Small intestine (tissue), 7 donors: ENCODE measurements at regions not wholly inside any gene's neighbourhood (a gene's known extent, or its start where the extent isn't known, plus 50 kb on each side); places are given as distances from the start of the nearest gene placed in this dataset.

ENCODE experiments used
- DNase-seq, 2 donors: peaks; one replicate each; pipeline versions ENCODE4 v3.0.0 to v3.0.0-alpha.2; 2013
- FAIRE-seq: peaks from 2 replicates; lab custom pipeline; 2012; peaks lifted over from hg19 to GRCh38; lab: Jason Lieb, UNC
- H3K27ac ChIP-seq, 3 donors: one replicate each; pipeline ENCODE4 v1.5.1; 2013; ENCODE audit warnings: low read length in 2 of 3, mild to moderate bottlenecking in 2 of 3, control low read depth in 1 of 3, inconsistent platforms in 1 of 3, low read depth in 1 of 3, moderate library complexity in 1 of 3
- H3K27me3 ChIP-seq, 3 donors: one replicate each; pipeline ENCODE4 v1.6.1; 2013; ENCODE audit warnings: low read length in 3 of 3, inconsistent platforms in 1 of 3; ENCODE audit not compliant: control insufficient read depth in 3 of 3, insufficient read depth in 3 of 3
- H3K36me3 ChIP-seq, 3 donors: one replicate each; pipeline ENCODE4 v1.6.1; 2013; ENCODE audit warnings: low read length in 3 of 3, inconsistent platforms in 1 of 3, low read depth in 1 of 3, mild to moderate bottlenecking in 1 of 3, moderate library complexity in 1 of 3; ENCODE audit not compliant: control insufficient read depth in 3 of 3, insufficient read depth in 2 of 3
- H3K4me1 ChIP-seq, 3 donors: one replicate each; pipeline ENCODE4 v1.6.1; 2013; ENCODE audit warnings: low read length in 2 of 3, inconsistent platforms in 1 of 3, low read depth in 1 of 3, mild to moderate bottlenecking in 1 of 3, moderate library complexity in 1 of 3; ENCODE audit not compliant: control insufficient read depth in 3 of 3, insufficient read depth in 2 of 3
- H3K4me3 ChIP-seq, 3 donors: one replicate each; pipeline ENCODE4 v1.5.1; 2013; ENCODE audit warnings: low read length in 3 of 3, control low read depth in 1 of 3, inconsistent platforms in 1 of 3, low read depth in 1 of 3, mild to moderate bottlenecking in 1 of 3, moderate library complexity in 1 of 3
- H3K9me3 ChIP-seq, 2 donors: one replicate each; pipeline ENCODE4 v1.6.1; 2013; ENCODE audit warnings: low read depth in 1 of 2, low read length in 1 of 2; ENCODE audit not compliant: control insufficient read depth in 2 of 2, insufficient read depth in 1 of 2
- WGBS, 3 donors: extraction: QIAGEN DNeasy Blood & Tissue Kit; methylation state at CpG; one replicate each; pipeline ENCODE4 v1.1.7; 2013; 5-methylcytosine and 5-hydroxymethylcytosine counted together
- donor health status: healthy with polysubstance abuse.
- donor health status: control.
- donor health status: control.
- donor health status: Bipolar disorder and iron deficiency.
- donor health status: healthy.

- no peaks in the 10 kb centered on the region for H3K9me3 ChIP-seq
- FAIRE-seq (no peak), DNase-seq (no peak)
- H3K4me3 ChIP-seq = no peak overlapping the region
- no peak overlapping the region for H3K27ac ChIP-seq
- no peaks in the 10 kb centered on the region for H3K27me3 ChIP-seq
- no peaks in the 10 kb centered on the region for H3K36me3 ChIP-seq
- no peaks in the 10 kb centered on the region for H3K4me1 ChIP-seq
Observed at GRCh38 chr4:145406970-145407369, 74.7 kb upstream of the SMAD1 start.

DNA sequence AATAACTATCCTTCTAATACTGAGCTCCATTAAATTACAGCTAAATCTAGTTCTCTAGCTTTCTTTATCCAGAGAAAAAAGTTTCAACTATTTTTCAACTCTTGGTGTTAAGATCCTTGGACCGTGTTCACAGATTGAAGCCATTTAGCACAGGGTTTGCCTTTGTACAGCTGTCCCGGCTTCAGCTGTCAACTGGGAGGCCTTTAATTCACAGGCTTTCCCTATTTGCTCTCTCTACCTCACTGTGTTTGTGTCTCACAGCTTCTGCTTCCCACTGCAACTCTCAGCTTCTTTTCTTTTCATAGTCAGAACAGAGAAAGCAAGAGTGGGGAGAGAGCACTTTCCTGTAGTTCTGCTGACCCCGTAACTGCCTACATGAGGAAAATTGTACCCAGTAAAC is 76.9 kb upstream of the SMAD1 start:
- 56 to 73% (median 63%) methylated on average over 3 of the region's 3 CpGs for WGBS, 3 donors
- FAIRE-seq (no peak), DNase-seq (no peak)
- H3K4me1 ChIP-seq = no peaks in the 10 kb centered on the region
- H3K27ac ChIP-seq = no peak overlapping the region
- no peaks in the 10 kb centered on the region for H3K27me3 ChIP-seq
- H3K4me3 ChIP-seq = no peak overlapping the region
- H3K36me3 ChIP-seq = no peaks in the 10 kb centered on the region
- no peaks in the 10 kb centered on the region for H3K9me3 ChIP-seq

- Histone ChIP-seq H3K27ac (peak overlapping the region in 1 of 3 donors; percentile 44), H3K9me3 (no peaks in the 10 kb centered on the region), H3K27me3 (no peaks in the 10 kb centered on the region), H3K4me1 (peaks cover 0 to 9% (median 0%) of the 10 kb centered on the region in 3 donors), H3K36me3 (no peaks in the 10 kb centered on the region), H3K4me3 (no peak overlapping the region)
- FAIRE-seq (no peak), DNase-seq (peak; percentile 37 to 70)
- 19 to 69% (median 57%) methylated on average over 1 of the region's 1 CpG for WGBS, 3 donors
Observed at GRCh38 chr4:145396581-145396980, 85.1 kb upstream of the SMAD1 start.

DNA sequence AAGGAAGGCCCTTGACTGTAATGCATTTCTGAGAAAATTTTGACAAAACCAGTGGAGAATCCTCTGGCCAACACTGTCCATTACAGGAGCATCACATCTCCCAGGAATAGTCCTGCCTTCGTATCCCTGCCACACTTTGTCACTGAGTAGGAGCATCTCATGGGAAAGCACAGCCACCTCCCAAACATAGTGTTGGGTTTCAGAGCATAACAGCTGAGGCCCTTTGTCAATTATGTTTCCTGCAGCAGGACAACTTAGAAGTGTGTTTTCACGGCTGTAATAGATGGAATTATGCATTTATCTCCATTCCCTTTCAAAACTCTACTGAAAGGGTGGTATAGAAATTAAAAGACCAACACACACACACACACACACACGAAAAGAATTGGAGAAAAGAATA is 91.1 kb upstream of the SMAD1 start:
- Histone ChIP-seq H3K27me3 (no peaks in the 10 kb centered on the region), H3K27ac (no peak overlapping the region), H3K36me3 (no peaks in the 10 kb centered on the region), H3K9me3 (no peaks in the 10 kb centered on the region), H3K4me3 (no peak overlapping the region), H3K4me1 (no peaks in the 10 kb centered on the region)
- 71 to 79% (median 75%) methylated on average over 3 of the region's 3 CpGs for WGBS, 3 donors
- DNase-seq (no peak), FAIRE-seq (no peak)

DNA sequence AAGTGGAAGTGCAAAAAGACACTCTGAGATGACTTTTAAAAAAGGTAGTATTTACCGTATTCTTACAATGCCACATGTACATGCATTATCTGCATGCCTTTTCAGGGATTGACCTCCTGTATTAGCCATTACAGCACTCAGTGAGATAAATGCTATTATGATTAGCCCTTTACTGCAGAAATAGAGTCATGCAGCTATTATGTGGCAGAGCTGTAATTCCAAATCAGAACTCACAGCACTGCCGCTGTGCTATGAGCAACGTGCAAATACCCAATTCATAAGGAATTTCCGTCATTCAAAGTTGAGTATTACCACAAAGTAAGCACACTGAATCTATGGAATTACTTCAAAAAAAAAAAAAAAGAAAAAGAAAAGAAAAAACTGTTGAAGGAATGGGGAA is 92.1 kb upstream of the SMAD1 start:
- Histone ChIP-seq H3K36me3 (no peaks in the 10 kb centered on the region), H3K4me3 (no peak overlapping the region), H3K9me3 (no peaks in the 10 kb centered on the region), H3K4me1 (no peaks in the 10 kb centered on the region), H3K27ac (no peak overlapping the region), H3K27me3 (no peaks in the 10 kb centered on the region)
- FAIRE-seq (no peak), DNase-seq (no peak)
- WGBS, 3 donors = 80 to 91% (median 83%) methylated on average over 4 of the region's 4 CpGs

DNA sequence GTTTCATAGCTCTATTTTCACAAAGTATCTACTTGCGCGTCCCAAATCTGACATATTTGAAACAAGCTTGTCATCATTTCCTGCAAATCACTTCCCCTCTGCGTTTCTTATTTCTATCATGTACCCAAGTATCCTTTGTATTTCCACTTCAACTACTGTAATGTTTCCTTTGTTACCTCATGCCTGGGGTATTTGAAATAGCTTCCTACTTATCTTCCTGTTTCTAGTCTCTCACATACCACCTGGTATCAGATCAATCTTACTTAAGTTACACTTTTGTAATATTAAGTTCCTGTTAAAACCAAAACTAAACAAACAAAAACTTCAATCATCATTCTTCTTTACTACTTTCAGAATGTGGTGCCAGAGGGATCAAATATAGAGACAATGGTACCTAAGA is 93.6 kb upstream of the SMAD1 start:
- no peaks in the 10 kb centered on the region for H3K36me3 ChIP-seq
- H3K4me3 ChIP-seq = no peak overlapping the region
- no peak for DNase-seq
- 67 to 82% (median 67%) methylated on average over 3 of the region's 3 CpGs for WGBS, 3 donors
- FAIRE-seq = no peak
- no peaks in the 10 kb centered on the region for H3K9me3 ChIP-seq
- H3K27ac ChIP-seq = no peak overlapping the region
- H3K4me1 ChIP-seq = no peaks in the 10 kb centered on the region
- no peaks in the 10 kb centered on the region for H3K27me3 ChIP-seq

- Histone ChIP-seq H3K27me3 (no peaks in the 10 kb centered on the region), H3K27ac (no peak overlapping the region), H3K9me3 (no peaks in the 10 kb centered on the region), H3K4me3 (no peak overlapping the region), H3K4me1 (no peaks in the 10 kb centered on the region), H3K36me3 (no peaks in the 10 kb centered on the region)
- DNase-seq (no peak), FAIRE-seq (no peak)
- 59 to 75% (median 65%) methylated on average over 3 of the region's 3 CpGs for WGBS, 3 donors
Observed at GRCh38 chr4:145387079-145387478, 94.6 kb upstream of the SMAD1 start.

- no peak for FAIRE-seq
- no peak for DNase-seq
- Histone ChIP-seq H3K4me1 (no peaks in the 10 kb centered on the region), H3K36me3 (no peaks in the 10 kb centered on the region), H3K27ac (no peak overlapping the region), H3K9me3 (no peaks in the 10 kb centered on the region), H3K4me3 (no peak overlapping the region), H3K27me3 (no peaks in the 10 kb centered on the region)
- 81 to 87% (median 82%) methylated on average over 1 of the region's 1 CpG for WGBS, 3 donors
Observed at GRCh38 chr4:145381163-145381562, 100.5 kb upstream of the SMAD1 start.

DNA sequence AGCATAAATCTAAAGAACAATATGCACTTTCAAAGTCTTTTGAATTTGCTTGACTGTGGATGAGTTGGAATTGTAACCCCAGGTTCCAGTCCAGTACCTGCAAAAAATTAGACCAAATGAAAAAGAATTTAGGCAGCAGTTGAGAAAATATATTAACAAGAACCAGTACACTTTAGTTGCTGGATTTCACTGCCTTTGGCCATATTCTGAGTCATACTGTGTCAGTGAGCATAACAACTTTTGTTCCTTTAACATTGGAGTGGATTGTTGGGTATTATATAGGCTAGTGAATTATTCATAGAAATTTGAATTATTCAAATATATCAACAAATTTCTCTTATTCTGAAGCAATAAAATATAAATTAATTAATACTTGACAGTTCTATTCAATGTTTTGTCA is 101.5 kb upstream of the SMAD1 start:
- no peaks in the 10 kb centered on the region for H3K27me3 ChIP-seq
- H3K36me3 ChIP-seq = no peaks in the 10 kb centered on the region
- H3K4me3 ChIP-seq = no peak overlapping the region
- DNase-seq = no peak
- no peak overlapping the region for H3K27ac ChIP-seq
- peaks cover 0 to 3% of the 10 kb centered on the region in 2 donors for H3K9me3 ChIP-seq
- FAIRE-seq = no peak
- no peaks in the 10 kb centered on the region for H3K4me1 ChIP-seq
